Erythroblast (primary cell): ENCODE measurements at regions not wholly inside any gene's neighbourhood (a gene's known extent, or its start where the extent isn't known, plus 50 kb on each side); places are given as distances from the start of the nearest gene placed in this dataset.

Source experiments
- GATA1 ChIP-seq: IDR thresholded peaks from 2 replicates; pipeline ENCODE4 v1.6.1; 2011; ENCODE audit warnings: low read depth, mild to moderate bottlenecking, control low read depth, low read length, moderate library complexity
- POLR2A ChIP-seq: IDR thresholded peaks from 2 replicates; pipeline ENCODE4 v1.6.1; 2011; ENCODE audit warnings: mild to moderate bottlenecking, low read length

DNA sequence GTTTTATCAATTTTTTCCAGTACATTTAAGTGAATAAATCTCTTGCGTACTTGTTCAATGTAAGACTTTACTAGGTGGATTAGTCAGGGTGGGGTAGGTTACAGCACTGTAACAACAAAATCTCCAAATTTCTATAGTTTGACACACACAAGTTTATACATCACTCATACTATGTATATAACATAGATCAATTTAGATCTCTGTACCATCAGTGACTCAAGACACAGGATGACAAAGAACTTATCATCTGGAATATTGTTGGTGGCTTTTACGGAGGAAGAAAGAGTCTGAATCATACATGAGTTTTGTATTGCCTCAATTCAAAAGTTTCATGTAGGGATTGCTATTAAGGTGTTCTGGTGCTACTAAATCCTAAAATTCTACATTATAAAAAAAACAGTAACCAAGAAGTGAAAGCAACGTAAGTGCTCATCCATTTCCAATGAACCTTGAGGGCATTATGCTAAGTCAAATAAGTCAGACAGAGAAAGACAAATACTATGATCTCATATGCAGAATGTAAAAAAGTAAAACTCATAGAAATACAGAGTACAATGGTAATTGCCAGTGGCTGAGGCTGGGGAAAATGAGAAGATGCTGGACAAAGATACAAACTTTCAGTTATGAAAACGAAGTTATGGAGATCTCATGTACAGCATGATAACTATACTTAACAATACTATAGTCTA lies 98.0 kb upstream of the DKK2 start:
- TF ChIP-seq POLR2A = no peak
- no peak for TF ChIP-seq GATA1
